DMS79 (cell line): ENCODE measurements at regions not wholly inside any gene's neighbourhood (a gene's known extent, or its start where the extent isn't known, plus 50 kb on each side); places are given as distances from the start of the nearest gene placed in this dataset.

ENCODE experiments used
- DNase-seq: peaks from one replicate; lab custom pipeline; 2025; lab: John Stamatoyannopoulos, UW

DNA sequence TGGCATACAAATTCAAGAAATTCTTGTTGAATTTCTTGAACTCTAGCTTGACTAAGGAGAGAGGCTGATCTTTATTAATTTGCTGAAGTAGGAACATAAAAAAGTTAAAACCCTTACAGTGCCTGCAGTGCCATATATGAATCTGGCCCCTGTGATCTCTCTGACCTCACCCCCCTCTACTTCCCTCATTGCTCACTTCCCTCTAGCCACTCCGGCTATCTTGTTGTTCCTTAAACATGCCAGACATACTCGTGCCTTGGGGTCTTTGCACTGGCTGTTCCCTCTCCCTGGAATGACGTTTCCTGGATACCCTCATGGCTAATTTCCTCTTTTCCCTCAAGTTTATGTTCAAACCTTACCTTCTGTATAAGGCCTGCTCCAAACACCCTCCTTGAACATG, 246.3 kb upstream of the SIX2 start:
- DNase-seq, result no peak

DNA sequence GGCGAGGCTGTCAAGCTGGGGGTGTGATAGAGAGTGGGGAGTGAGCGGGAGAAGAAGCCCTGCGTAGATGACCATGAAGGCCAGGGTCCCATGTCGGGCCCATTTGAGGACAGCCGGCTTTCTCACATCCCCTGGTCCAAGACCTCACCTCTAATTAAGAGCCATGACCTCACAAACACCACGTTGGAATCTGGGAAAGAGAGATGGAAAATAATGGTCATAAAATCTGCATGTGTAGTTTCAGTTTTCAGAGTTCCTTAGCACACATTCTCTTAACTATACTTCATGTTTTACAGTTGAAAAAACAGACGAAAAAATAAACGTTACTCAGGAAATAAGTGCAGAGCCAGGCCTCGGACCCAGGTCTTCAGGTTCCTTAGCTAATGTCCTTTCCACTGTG, 244.8 kb upstream of the SIX2 start:
- DNase-seq, result no peak

DNA sequence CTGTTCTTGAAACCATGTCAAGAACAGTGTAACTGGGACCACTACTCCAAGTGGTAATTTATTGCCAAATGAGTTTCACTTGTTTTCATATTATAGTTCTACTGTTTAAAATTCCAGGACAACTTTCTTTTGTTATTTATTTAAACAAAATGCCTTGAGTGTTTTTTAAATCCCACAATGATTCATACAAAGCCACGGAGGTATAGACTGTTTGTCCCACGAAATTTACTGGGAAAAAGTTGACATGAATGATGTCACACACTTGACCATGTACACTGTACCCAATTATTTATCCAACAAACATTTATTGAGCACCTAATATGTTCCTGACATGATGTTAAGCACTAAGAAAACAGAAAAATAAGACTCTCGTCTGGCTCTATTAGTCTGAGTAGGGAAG, 243.9 kb upstream of the SIX2 start:
- no peak for DNase-seq

DNA sequence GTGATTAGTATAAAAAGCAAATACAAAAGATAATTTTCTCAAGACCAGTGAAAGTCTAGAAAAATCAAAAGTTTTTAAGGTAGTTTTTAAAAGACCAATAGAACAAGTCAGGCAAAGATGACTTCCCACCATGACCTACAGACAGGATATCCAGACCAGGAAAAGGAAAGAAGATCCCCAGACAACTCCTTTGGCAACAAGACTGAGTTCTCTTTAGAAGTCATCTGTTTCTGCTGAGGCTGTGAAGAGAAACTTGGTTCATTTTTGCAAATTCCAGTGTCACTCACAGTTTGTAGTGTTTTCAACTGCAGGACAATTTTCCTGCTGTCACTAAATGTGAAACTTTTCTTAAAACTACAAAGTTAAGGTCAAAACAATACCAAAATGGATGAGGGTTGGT, 240.9 kb upstream of the SIX2 start:
- no peak for DNase-seq

DNA sequence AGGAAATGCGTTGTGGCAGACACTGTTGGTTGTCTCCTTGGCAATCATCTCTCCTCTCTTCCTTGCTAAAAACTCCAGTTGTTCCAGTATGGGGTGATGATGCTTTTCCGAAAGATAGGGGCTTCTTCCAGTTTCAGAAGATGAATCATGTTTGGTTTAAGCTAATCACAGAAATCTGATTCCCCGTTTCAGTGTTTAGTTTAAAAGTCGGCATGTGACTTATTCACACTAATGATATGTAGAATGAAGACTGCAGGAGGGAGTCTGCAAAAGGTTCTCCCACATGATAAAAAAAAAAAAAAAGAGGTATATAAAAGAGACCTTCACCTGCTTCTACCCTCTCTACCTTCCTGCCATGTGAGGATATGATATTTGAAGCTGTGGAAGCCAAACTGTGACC, 239.0 kb upstream of the SIX2 start:
- no peak for DNase-seq

DNA sequence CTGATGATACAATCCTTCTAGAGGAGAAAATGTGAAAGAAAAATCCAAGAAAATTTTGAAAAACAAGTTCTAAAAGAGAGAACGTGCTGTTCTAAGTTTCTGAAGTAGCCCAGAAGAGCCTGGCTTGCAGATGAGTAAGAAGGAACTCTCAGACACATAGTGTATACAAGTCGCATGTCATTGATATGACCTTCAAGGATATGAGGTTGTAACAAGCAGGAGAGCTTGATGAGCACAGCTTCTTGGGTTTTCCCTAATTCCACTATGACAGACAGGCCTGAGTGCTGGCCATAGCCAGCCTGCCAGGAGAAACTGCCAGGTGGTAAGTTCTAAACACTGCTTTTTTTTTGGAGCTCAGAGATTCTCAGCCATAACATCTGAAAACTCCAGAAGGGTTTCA, 235.7 kb upstream of the SIX2 start:
- no peak for DNase-seq

DNA sequence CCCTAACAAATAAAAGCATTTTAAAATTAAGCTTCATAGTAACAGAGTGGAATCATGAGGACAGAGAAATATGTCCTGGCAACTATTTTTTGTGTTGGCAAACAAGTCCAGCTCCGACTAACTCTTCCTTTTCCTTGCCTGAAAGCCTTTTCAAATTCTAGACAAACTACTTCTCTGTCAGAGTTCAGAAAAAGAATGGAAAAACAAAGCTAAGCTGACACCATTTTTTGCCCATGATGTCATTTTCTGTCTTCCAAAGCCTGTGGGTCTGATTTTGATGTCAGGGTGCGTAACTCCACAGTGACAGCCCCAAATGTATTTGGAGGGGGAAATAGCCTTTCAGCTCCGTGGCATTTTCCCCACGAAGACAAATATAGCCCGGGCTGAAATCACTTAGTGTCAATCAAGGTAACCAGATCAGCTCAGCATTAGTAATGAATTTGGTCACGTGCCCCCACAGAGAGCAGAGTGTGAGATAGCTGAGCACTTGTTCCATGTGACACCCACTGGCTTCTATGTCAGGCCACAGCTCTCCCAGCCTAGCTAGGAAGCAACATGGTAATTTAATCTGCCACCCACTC, 233.0 kb upstream of the SIX2 start:
- DNase-seq, result no peak

DNA sequence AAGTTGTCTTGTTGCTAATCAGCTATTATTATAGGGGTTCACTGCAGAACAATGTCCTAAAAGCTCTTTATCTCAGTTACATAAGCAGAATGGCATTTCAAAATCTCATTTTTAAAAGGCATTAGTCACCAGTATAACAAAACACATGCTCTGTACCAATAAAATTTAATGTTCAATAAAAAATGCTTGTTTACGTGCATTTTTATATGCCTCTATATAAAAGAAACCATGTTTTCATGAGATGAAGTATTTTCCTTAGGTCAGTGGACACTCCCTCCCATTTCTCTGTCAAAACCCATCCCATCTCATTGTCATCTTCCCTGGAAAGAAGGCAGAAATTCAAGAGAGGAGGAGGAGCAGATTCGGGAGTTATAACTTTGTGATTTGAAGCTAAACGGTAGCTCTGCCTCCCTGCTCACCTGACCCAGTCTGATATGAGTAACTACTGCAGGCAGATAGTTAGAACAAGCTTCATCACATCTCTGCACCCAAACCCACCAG, 231.9 kb upstream of the SIX2 start:
- no peak for DNase-seq

DNA sequence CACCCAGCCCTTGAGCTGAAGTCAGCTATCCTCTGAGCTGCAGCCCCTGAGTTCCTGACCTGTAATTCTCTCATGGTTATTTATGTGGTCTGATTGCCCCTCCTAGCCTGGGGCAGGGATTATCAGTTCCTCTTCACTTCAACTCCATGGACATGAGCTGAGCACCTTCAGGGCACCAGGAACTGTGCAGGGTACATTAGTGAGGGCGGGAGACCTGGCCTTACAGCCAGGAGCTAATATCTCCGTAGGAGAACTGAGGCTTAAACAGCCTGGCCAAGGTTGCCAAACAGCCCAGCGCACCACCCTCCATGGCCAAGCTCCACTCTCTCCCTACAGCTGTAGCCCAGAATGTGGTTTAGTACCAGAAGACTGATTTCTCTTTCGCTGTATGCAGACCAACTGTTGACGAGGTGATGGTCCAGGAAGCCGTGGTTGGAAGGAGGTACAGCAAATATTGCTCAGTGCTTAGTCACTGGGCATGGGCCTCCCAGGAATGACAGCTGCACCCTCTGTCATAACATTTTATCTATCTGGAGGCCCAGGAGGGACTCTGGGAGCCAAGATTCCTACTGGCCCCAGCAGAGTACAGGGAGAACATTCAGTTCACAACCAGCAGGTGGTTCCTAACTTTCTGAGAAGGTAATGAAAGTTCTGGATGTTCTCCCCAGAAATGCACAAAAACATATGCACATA, 228.7 kb upstream of the SIX2 start:
- no peak for DNase-seq

DNA sequence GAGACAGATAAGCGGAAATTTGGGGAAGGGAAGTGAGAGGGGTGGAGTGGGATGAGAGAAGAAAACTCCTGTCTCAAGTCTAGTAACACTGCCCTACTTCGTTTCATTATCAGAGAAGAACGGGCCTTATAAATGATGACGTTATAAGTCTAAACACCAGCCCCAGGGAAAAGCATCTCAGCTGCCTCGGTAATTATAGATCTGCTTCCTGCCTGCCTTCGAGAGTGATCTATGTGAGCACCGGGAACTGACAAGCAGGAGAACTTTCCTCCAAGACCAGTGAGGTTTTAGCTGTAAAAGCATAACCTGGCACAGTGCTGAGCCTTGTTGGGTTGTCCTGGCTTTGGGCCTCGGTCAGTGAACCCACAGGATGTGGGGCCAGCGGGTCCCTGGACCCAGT, 227.9 kb upstream of the SIX2 start:
- DNase-seq, result no peak

DNA sequence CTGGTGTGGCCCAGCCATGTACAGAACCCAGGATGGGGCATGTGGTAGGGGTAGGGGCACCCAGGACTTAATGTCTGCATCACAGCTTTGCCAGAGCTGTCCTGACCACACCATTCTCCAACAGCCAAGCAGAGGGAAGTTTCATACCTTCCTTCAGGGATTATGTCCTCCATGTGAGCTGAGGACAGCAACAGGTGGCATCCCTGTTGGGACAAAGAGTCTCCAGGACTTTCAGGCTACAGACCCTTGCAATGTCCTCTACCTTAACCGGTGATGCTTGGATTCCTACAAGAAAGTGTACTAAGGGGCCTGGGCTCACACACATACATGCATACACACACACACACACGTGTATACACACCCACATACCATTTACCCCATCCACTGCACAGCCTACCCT, 227.0 kb upstream of the SIX2 start:
- DNase-seq, result no peak

DNA sequence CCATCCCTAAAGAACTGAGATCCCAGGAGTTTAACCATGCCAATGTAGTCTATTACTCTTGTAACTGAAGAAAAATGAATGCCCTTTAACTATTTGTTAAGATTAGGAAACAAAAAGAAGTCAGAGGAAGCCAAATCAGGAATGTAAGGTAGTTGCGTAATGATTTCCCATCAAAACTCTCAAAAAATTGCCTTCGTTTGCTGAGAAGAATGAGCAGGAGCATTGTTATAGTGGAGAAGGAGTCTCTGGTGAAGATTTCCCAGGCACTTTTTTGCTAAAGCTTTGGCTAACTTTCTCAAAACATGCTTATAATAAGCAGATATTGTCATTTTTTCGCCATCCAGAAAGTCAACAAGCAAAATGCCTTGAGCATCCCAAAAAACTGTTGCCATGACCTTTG, 224.0 kb upstream of the SIX2 start:
- no peak for DNase-seq

DNA sequence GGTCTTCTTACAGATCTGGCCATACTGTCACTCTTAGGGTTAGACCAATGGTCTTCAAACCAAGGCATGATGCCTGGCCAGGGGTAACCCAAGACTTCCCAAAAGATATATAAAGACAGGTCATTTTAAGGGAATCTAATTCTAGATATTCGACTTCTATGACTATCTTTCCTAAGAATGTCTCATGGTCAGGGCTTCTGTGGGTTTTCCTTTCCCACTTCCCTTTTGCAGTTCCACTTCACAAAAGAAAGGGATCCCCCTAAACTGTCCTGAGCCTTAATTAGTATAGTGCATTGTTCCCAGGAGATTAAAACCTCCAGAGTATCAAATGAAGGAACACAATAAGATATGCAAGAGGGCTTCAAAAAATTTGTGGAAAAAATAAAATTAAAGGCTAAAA, 223.6 kb upstream of the SIX2 start:
- DNase-seq, result no peak

DNA sequence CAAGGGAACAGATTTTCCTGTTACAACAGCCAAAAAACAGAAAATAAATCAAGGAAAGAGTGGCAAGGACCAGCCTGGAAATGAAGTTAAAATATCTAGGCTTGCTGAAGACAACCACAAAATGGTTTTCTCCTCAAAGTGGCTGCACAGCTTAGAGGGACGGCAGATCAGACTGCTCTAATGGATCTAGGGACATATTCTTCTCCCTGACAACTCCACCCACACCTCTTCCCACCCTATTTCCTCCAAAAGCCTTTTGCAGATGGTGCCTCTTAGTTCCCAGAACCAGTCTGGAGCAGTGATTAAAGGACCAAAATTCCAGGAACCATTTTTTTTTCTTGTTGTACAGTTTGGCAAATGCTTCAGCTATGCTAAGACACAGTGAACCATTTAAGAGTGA, 220.2 kb upstream of the SIX2 start:
- DNase-seq, result no peak

DNA sequence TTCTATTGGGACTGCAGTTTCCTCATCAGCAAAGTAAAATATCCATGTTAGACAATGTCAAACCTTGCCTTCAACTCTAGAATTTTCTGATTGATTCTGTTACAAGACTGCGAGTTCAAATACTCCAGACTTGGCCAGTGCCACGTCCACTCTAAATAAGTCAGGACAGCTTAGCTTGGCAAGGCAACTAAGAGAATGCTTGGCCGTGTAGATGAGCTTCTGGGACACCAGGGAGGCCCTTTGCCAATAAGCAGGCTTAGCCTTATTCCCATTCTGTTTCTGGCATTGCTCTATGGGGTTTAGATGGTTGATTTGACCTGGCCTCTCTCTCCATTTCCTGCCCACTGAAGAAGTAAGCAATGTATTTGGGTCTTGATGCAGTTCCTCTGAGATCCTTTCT, 218.1 kb upstream of the SIX2 start:
- DNase-seq, result no peak

DNA sequence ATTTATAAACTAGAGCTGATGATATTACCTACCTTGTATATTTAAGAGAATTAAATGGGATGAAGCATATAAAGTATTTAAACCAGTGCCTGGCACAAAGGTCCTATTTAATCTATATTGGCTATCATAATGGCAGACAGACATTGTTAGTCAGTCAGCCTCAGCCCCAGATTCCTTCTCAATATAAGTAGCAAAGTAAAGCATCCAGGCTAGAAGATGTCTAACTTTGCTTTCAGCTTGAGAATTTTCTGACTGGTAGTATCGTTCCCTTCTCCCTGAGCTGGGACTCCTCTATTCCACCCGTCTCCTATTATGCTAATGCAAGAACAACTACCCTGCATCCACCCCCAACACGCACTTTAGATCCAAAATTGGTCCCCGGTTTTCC, 215.7 kb upstream of the SIX2 start:
- DNase-seq, result no peak

DNA sequence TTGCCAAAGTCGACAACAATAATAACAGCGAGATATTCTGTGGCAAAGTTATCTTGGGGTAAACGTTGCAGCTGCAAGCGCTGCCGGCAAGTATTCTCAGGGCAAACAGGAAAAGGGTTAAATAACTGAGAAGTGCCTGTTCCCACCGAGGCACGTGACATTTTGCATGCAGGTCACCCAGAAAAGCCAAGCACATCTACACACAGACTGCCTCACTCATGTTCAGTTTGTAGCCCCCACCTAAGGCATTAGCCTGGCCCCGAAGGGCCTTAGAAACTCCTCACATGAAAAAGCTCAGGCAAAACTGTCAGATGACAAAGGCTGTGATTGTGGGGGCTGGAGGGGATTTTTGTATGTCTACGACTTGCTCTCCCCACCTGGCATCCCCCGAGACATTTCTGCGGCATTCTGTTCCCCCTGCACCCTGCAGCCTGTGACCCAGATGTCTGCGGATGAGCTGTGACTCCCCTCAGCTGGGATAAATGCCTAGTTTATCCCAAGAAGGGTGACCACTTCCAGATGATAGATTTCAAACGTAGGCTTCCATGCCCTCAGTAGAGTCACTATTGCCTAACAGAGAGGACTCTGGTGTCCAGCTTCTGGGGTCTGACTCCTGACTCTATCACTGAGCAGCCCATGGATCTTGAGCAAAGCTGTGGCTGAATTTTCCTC, 215.2 kb upstream of the SIX2 start:
- no peak for DNase-seq

DNA sequence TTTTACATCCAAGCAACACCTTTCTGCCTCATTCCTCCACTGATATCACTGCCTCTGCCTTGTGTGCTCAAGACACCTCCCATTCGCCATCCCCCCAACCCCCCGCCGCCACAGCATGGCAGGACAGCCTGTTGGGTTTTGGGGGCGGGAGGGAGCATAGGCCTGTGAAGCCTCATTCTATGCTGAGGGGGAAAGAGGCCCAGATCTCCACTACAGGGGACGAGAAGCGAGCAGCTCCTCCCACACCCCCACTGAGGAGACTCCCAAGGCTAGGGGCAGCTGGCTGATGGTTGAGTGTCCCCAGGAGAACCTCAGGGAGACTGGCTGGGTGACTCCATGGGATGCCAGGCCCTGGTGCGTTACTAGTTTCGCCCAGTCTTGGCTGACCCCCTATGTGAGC, 214.3 kb upstream of the SIX2 start:
- no peak for DNase-seq

DNA sequence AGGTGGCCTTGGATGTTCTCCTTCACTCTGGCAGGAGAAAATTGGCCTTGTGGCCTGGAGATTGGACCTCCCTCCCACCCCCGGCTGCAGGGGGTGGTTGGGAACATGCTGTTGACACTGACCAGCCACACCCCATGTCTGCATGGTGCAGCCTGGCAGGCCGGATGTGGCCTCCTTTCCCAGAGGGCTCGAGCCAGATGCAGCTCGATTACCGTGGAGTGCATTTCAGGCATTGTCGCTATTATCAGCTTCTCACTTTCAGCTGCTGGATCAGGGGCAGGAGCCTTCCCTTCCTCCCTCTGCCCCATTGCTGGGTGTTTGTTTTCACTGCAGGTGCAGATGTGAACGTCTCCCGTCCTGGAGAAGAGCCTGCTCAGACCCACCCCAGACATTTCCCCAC, 211.0 kb upstream of the SIX2 start:
- DNase-seq, result no peak

DNA sequence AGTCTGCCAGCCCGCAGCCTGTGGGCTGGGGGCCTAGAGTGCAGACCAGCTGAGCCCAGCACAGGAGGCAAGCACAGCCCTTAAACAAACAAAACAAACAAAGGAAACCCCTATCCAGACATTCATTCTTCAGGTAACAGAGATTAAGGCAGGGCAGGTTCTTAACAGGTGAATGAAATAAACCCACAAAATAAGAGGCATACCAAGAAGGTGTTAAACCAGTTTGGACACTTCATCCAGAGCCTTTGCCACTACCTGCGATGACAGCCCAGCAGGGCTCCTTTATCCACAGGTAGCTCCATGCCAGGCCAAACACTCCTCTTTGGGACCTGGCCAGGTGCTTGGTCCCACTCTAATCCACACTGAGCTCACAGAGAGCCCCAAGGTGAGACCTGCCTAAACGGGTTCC, 209.7 kb upstream of the SIX2 start:
- DNase-seq, result peak; percentile 85

DNA sequence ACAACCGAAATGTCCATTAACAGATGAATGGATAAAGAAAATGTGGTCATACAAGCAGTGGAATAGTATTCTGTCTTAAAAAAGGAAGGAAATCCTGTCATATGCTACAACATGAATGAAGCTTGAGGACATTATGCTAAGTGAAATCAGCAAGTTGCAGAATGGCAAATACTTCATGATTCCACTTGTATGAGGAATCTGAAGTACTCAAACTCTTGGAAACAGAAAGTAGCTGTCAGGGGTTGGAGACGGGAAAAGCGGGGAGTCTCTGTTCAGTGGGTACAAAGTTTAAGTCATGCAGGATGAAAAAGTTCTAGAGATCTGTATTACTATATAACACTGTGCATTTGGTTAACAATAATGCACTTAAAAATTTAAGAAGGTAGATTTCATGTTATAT, 209.0 kb upstream of the SIX2 start:
- no peak for DNase-seq

DNA sequence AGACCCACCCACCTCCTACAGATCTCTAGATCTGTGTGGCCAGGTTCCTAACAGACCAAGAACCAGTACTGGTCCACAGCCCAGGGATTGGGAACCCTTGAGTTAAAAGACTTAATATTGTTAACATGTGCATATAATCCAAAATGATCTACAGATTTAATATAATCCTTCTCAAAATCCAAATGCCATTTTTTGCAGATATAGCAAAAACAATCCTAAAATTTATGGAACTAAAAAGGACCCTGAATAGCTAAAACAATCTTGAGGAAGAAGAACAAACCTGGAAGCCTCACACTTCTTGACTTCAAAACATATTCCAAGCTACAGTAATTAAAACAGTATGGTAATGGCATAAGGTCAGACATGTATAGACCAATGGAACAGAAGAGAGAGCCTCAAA, 206.9 kb upstream of the SIX2 start:
- no peak for DNase-seq

DNA sequence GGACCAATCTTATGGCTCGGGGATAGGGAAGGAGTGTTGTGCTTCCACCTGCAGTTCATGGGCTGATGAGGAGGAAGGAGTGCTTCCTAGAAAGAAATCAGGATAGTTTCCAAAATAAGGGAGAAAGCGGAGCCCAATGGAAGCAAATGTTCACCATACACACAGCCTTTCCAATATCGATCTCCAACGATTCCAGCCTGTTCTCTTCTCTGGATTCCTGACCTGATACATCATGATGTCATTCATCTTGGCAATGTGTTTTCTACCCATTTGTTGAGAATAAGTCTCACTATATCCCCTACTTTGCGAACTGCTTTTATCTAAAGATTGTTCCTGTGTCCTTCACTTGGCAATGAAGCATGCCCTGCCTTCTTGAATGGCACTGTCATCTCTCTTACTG, 205.3 kb upstream of the SIX2 start:
- DNase-seq, result no peak
